ENCODE measurements at regions not wholly inside any gene's neighbourhood (a gene's known extent, or its start where the extent isn't known, plus 50 kb on each side); places are given as distances from the start of the nearest gene placed in this dataset.

DNA sequence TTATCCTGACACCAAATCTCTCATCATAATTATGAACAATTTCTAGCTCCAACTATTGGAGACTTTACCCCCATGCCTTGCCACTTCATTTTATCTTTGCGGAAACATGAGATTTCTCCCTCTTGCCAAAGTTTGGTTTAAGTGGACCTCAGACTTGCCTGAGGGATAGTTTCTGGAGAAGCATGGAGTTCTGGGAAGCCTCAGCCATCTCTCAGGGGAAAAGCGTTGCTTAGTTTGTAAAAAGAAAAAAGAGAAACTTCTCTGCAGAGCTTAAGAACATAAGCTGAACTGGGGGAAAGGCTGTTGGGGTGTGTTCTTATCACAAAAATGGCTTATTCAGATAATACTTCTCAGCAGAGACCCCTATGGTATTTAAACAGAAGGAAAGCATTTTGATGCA, 347.4 kb upstream of the ADAMTS9 start:
- in situ Hi-C loops (cut with MboI): no loop called here
- H3K9me3 ChIP-seq (replicated peaks; ENCODE audit: control insufficient read depth, insufficient read depth, low read length): no peaks in the 10 kb centered on the region
- FAIRE-seq: no peak
- DNase-seq (ENCODE audit: low read depth, low spot score): no peak
- CTCF ChIA-PET: interaction anchor here (1.2 kb wide), 1 partner anchor 9 kb away, joined by 4 read pairs; no protein-coding TSS in a partner anchor
- no peaks in the 10 kb centered on the region for H3K27me3 ChIP-seq (replicated peaks in 1 of 2; ENCODE audit: control insufficient read depth in 2 of 2, insufficient read depth in 2 of 2, low read length in 1 of 2)
- no peak overlapping the region for H3K4me3 ChIP-seq
- no peak overlapping the region for H3K4me2 ChIP-seq (ENCODE audit: control insufficient read depth, insufficient read depth)
- H3K36me3 ChIP-seq (ENCODE audit: control insufficient read depth in 2 of 2, insufficient read depth in 2 of 2, low read length in 1 of 2): no peaks in the 10 kb centered on the region
- POLR2A ChIA-PET: no interaction called here
- RAD21 ChIA-PET (ENCODE audit: unreplicated experiment): no interaction called here
- H4K20me1 ChIP-seq (ENCODE audit: control insufficient read depth, insufficient read depth): no peaks in the 10 kb centered on the region
- H3K4me1 ChIP-seq (ENCODE audit: control insufficient read depth, insufficient read depth, low read length): no peaks in the 10 kb centered on the region
- no peak overlapping the region for H2AFZ ChIP-seq (ENCODE audit: control insufficient read depth, low read depth, low read length)
- SMC1A ChIA-PET (ENCODE audit: uncharacterized antibody, unreplicated experiment): no interaction called here
- no TSS peak for BruUV-seq (replicated peaks)
- 46% methylated on average over 2 of the region's 2 CpGs for WGBS (ENCODE audit: insufficient coverage, insufficient replicate concordance, low lambda C conversion rate, missing lambda C conversion rate)
- ATAC-seq: no peak
- no peaks in the 10 kb centered on the region for H3K79me2 ChIP-seq (ENCODE audit: control insufficient read depth, insufficient read depth, low read length)
- H3K27ac ChIP-seq (ENCODE audit: control insufficient read depth, insufficient read depth): no peak overlapping the region
- intact Hi-C loops (cut with micrococcal nuclease; ENCODE audit: unreplicated experiment): no loop called here
- no peak overlapping the region for H3K9ac ChIP-seq (ENCODE audit: control insufficient read depth, insufficient read depth, low read length)
- TF ChIP-seq, protein P1, sequence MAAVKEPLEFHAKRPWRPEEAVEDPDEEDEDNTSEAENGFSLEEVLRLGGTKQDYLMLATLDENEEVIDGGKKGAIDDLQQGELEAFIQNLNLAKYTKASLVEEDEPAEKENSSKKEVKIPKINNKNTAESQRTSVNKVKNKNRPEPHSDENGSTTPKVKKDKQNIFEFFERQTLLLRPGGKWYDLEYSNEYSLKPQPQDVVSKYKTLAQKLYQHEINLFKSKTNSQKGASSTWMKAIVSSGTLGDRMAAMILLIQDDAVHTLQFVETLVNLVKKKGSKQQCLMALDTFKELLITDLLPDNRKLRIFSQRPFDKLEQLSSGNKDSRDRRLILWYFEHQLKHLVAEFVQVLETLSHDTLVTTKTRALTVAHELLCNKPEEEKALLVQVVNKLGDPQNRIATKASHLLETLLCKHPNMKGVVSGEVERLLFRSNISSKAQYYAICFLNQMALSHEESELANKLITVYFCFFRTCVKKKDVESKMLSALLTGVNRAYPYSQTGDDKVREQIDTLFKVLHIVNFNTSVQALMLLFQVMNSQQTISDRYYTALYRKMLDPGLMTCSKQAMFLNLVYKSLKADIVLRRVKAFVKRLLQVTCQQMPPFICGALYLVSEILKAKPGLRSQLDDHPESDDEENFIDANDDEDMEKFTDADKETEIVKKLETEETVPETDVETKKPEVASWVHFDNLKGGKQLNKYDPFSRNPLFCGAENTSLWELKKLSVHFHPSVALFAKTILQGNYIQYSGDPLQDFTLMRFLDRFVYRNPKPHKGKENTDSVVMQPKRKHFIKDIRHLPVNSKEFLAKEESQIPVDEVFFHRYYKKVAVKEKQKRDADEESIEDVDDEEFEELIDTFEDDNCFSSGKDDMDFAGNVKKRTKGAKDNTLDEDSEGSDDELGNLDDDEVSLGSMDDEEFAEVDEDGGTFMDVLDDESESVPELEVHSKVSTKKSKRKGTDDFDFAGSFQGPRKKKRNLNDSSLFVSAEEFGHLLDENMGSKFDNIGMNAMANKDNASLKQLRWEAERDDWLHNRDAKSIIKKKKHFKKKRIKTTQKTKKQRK (IDR thresholded peaks at IDR 0.05; ENCODE audit: low read depth, low read length): no peak
- TF ChIP-seq CEBPB (IDR thresholded peaks at IDR 0.05; ENCODE audit: borderline replicate concordance in 1 of 2, low read depth in 2 of 2, low read length in 2 of 2) (no peak), FOXM1 (IDR thresholded peaks at IDR 0.05; ENCODE audit: low read depth, low read length) (no peak), PAX5 (IDR thresholded peaks at IDR 0.05; ENCODE audit: borderline replicate concordance, low read depth, low read length) (no peak), SMAD5 (IDR thresholded peaks at IDR 0.05; ENCODE audit: low read depth) (no peak), ZNF274 (IDR thresholded peaks at IDR 0.05; ENCODE audit: insufficient read depth, insufficient read length) (no peak)
- TF ChIP-seq, protein P2, sequence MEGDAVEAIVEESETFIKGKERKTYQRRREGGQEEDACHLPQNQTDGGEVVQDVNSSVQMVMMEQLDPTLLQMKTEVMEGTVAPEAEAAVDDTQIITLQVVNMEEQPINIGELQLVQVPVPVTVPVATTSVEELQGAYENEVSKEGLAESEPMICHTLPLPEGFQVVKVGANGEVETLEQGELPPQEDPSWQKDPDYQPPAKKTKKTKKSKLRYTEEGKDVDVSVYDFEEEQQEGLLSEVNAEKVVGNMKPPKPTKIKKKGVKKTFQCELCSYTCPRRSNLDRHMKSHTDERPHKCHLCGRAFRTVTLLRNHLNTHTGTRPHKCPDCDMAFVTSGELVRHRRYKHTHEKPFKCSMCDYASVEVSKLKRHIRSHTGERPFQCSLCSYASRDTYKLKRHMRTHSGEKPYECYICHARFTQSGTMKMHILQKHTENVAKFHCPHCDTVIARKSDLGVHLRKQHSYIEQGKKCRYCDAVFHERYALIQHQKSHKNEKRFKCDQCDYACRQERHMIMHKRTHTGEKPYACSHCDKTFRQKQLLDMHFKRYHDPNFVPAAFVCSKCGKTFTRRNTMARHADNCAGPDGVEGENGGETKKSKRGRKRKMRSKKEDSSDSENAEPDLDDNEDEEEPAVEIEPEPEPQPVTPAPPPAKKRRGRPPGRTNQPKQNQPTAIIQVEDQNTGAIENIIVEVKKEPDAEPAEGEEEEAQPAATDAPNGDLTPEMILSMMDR (IDR thresholded peaks at IDR 0.05 in 2 of 3, conservative IDR thresholded peaks at IDR 0.05 in 1 of 3; ENCODE audit: control insufficient read depth in 2 of 3, extremely low read depth in 1 of 3, insufficient read depth in 1 of 3, low read depth in 3 of 3, low read length in 3 of 3): no peak
- TF ChIP-seq, protein P3, sequence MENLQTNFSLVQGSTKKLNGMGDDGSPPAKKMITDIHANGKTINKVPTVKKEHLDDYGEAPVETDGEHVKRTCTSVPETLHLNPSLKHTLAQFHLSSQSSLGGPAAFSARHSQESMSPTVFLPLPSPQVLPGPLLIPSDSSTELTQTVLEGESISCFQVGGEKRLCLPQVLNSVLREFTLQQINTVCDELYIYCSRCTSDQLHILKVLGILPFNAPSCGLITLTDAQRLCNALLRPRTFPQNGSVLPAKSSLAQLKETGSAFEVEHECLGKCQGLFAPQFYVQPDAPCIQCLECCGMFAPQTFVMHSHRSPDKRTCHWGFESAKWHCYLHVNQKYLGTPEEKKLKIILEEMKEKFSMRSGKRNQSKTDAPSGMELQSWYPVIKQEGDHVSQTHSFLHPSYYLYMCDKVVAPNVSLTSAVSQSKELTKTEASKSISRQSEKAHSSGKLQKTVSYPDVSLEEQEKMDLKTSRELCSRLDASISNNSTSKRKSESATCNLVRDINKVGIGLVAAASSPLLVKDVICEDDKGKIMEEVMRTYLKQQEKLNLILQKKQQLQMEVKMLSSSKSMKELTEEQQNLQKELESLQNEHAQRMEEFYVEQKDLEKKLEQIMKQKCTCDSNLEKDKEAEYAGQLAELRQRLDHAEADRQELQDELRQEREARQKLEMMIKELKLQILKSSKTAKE (IDR thresholded peaks at IDR 0.05; ENCODE audit: low read depth, poor library complexity, severe bottlenecking): no peak
- TF ChIP-seq, protein P4, sequence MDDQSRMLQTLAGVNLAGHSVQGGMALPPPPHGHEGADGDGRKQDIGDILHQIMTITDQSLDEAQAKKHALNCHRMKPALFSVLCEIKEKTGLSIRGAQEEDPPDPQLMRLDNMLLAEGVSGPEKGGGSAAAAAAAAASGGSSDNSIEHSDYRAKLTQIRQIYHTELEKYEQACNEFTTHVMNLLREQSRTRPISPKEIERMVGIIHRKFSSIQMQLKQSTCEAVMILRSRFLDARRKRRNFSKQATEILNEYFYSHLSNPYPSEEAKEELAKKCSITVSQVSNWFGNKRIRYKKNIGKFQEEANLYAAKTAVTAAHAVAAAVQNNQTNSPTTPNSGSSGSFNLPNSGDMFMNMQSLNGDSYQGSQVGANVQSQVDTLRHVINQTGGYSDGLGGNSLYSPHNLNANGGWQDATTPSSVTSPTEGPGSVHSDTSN (IDR thresholded peaks at IDR 0.05; ENCODE audit: insufficient replicate concordance, low read depth, low read length): no peak
- TF ChIP-seq, protein P5, sequence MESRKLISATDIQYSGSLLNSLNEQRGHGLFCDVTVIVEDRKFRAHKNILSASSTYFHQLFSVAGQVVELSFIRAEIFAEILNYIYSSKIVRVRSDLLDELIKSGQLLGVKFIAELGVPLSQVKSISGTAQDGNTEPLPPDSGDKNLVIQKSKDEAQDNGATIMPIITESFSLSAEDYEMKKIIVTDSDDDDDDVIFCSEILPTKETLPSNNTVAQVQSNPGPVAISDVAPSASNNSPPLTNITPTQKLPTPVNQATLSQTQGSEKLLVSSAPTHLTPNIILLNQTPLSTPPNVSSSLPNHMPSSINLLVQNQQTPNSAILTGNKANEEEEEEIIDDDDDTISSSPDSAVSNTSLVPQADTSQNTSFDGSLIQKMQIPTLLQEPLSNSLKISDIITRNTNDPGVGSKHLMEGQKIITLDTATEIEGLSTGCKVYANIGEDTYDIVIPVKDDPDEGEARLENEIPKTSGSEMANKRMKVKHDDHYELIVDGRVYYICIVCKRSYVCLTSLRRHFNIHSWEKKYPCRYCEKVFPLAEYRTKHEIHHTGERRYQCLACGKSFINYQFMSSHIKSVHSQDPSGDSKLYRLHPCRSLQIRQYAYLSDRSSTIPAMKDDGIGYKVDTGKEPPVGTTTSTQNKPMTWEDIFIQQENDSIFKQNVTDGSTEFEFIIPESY (IDR thresholded peaks at IDR 0.05): no peak

All from GM12878 (cell line).